HepG2 (cell line): ENCODE measurements at regions not wholly inside any gene's neighbourhood (a gene's known extent, or its start where the extent isn't known, plus 50 kb on each side); places are given as distances from the start of the nearest gene placed in this dataset.
A peak's percentile ranks its signal among the peaks of the same experiment; 100 is the strongest.

ENCODE experiments used
- ATAC-seq: fragments of 200-7000 bp; cut with Tn5 transposase; 3 replicates; pipeline ENCODE4 v1.9.1; 2020; ENCODE audit warnings: mild to moderate bottlenecking, moderate library complexity
- BruUV-seq: library from RNA; stranded (reverse); fragments of 400-500 nt; replicated peaks from 2 replicates; lab custom pipeline; 2021; lab: Mats Ljungman, UMichigan
- CTCF ChIA-PET: fragments of 300-600 bp; formaldehyde crosslinking; extraction: SDS; loops from one replicate; lab custom pipeline; 2021; ENCODE audit warnings: low total read pairs, inconsistent platforms, low intra/inter-chr PET ratio; lab: Yijun Ruan, JAX
- POLR2A ChIA-PET: fragments of 350-600 bp; sonication (Branson Sonifier 250); formaldehyde crosslinking; loops from one replicate; lab custom pipeline; 2020; ENCODE audit warnings: antibody characterized with exemption, inconsistent platforms; lab: Yijun Ruan, JAX
- DNase-seq: peaks from one replicate; pipeline ENCODE4 v3.0.0-alpha.2; 2015; ENCODE audit warnings: low spot score
- FAIRE-seq: peaks from 3 replicates; lab custom pipeline; 2011; peaks lifted over from hg19 to GRCh38; lab: Jason Lieb, UNC
- H2AFZ ChIP-seq: one replicate; pipeline ENCODE4 v1.6.1; 2011; ENCODE audit warnings: low read length, inconsistent platforms
- H3K27ac ChIP-seq: fragments of 300-600 bp; 3 replicates; pipeline ENCODE4 v1.8.0; 2011; ENCODE audit warnings: mixed run types, mild to moderate bottlenecking, mixed read lengths, low read length, inconsistent platforms; ENCODE audit not compliant: insufficient read depth; ENCODE audit errors: extremely low read length
- H3K27me3 ChIP-seq, 2 experiments: fragments of 200-600 bp in 1 of 2; 2 replicates in 1 of 2; 3 replicates in 1 of 2; pipeline versions ENCODE4 v1.6.0 to v1.8.0; 2011; ENCODE audit warnings: low read length in 2 of 2, mild to moderate bottlenecking in 2 of 2, moderate library complexity in 2 of 2, inconsistent platforms in 1 of 2; ENCODE audit not compliant: insufficient read depth in 2 of 2, control insufficient read depth in 1 of 2
- H3K36me3 ChIP-seq, 2 experiments: fragments of 200-600 bp in 1 of 2; replicated peaks in 1 of 2; 2 replicates in 1 of 2; 3 replicates in 1 of 2; pipeline versions ENCODE4 v1.5.1 to v1.8.0; 2011; ENCODE audit warnings: low read length in 2 of 2, inconsistent platforms in 1 of 2; ENCODE audit not compliant: insufficient read depth in 2 of 2, control insufficient read depth in 1 of 2
- H3K4me1 ChIP-seq: 2 replicates; pipeline ENCODE4 v1.5.1; 2012; ENCODE audit warnings: low read length, inconsistent platforms; ENCODE audit not compliant: insufficient read depth
- H3K4me2 ChIP-seq: 2 replicates; pipeline ENCODE4 v1.6.0; 2011; ENCODE audit warnings: low read depth, low read length, inconsistent platforms
- H3K4me3 ChIP-seq, 3 experiments: fragments of 200-600 bp in 1 of 3; sonication (generic), shearing (Covaris generic) in 1 of 3; replicated peaks in 1 of 3; 2 replicates each; pipeline ENCODE4 v1.5.1; 2011 to 2016; ENCODE audit warnings: low read length in 3 of 3, inconsistent platforms in 2 of 3, low read depth in 2 of 3, mild to moderate bottlenecking in 2 of 3, control low read depth in 1 of 3, mixed read lengths in 1 of 3; ENCODE audit not compliant: insufficient read depth in 1 of 3
- H3K79me2 ChIP-seq: one replicate; pipeline ENCODE4 v1.6.1; 2011; ENCODE audit warnings: low read length, inconsistent platforms; ENCODE audit not compliant: insufficient read depth
- H3K9ac ChIP-seq: 2 replicates; pipeline ENCODE4 v1.6.0; 2011; ENCODE audit warnings: mild to moderate bottlenecking, low read depth, low read length, inconsistent platforms; ENCODE audit not compliant: insufficient read depth
- H3K9me3 ChIP-seq: 2 replicates; pipeline ENCODE4 v1.5.1; 2012; ENCODE audit warnings: mild to moderate bottlenecking, low read length
- H4K20me1 ChIP-seq: 2 replicates; pipeline ENCODE4 v1.6.0; 2011; ENCODE audit warnings: inconsistent platforms, mild to moderate bottlenecking, low read length, moderate library complexity; ENCODE audit not compliant: insufficient read depth
- ARID4A ChIP-seq: sonication (generic); formaldehyde crosslinking; IDR thresholded peaks from 2 replicates; pipeline ENCODE4 v1.5.0; 2020; ENCODE audit warnings: mild to moderate bottlenecking, missing genetic modification reagents, borderline replicate concordance
- HNRNPK ChIP-seq: fragments of 200-400 bp; formaldehyde crosslinking; IDR thresholded peaks from 2 replicates; pipeline ENCODE4 v1.6.1; 2018; ENCODE audit warnings: low read length, low read depth, moderate library complexity, mild to moderate bottlenecking; ENCODE audit not compliant: poor library complexity, severe bottlenecking
- TRIM22 ChIP-seq: fragments of 450-650 bp; IDR thresholded peaks from 2 replicates; pipeline ENCODE4 v1.6.1; 2017
- ZNF644 ChIP-seq: IDR thresholded peaks from 2 replicates; pipeline ENCODE4 v1.6.1; 2016; ENCODE audit warnings: low read depth
- in situ Hi-C: cut with HindIII; loops from 2 replicates; pipeline ENCODE4 v1.10.0; 2017; ENCODE audit warnings: low pct_unique_long_range_greater_than_20kb; ENCODE audit not compliant: extremely low pct_ligation_motif_present
- intact Hi-C: fragments of 100-400 bp; cut with micrococcal nuclease; formaldehyde crosslinking; loops from one replicate; pipeline ENCODE4 v1.10.0; 2022; ENCODE audit not compliant: unreplicated experiment

GRCh38 chrY:7803737-7804136 lies 892.2 kb upstream of the AMELY start (continued):
- no peak for TF ChIP-seq ARID4A (CRISPR knock-in tag)

- in situ Hi-C loops: no loop called here
- H3K4me1 ChIP-seq: no peaks in the 10 kb centered on the region
- H2AFZ ChIP-seq: no peak overlapping the region
- no peak for ATAC-seq
- H3K9me3 ChIP-seq: no peaks in the 10 kb centered on the region
- peak; percentile 91 for TF ChIP-seq HNRNPK
- no peak for TF ChIP-seq TRIM22
- no peak for TF ChIP-seq ZNF644 (CRISPR knock-in tag)
- TF ChIP-seq, all 625 proteins: peak for 1
- no TSS peak for BruUV-seq
- H3K4me2 ChIP-seq: no peak overlapping the region
- DNase-seq (no peak), FAIRE-seq (no peak)
- no peaks in the 10 kb centered on the region for H4K20me1 ChIP-seq
- H3K9ac ChIP-seq: no peak overlapping the region
- no peak overlapping the region for H3K27ac ChIP-seq
- no peaks in the 10 kb centered on the region for H3K36me3 ChIP-seq
- POLR2A ChIA-PET: no interaction called here
- no peaks in the 10 kb centered on the region for H3K79me2 ChIP-seq
- H3K27me3 ChIP-seq: no peaks in the 10 kb centered on the region
- CTCF ChIA-PET: no interaction called here
- H3K4me3 ChIP-seq: no peak overlapping the region
- intact Hi-C loops: no loop called here
Measured at GRCh38 chrY:7796128-7796527, 884.6 kb upstream of the AMELY start.
